H1 (cell line): ENCODE measurements at regions not wholly inside any gene's neighbourhood (a gene's known extent, or its start where the extent isn't known, plus 50 kb on each side); places are given as distances from the start of the nearest gene placed in this dataset.

ENCODE experiments used
- ATF3 ChIP-seq: IDR thresholded peaks from 2 replicates; pipeline ENCODE4 v1.6.1; 2011; ENCODE audit warnings: low read depth, mild to moderate bottlenecking, low read length; ENCODE audit not compliant: insufficient read depth
- CEBPB ChIP-seq: IDR thresholded peaks from 2 replicates; pipeline ENCODE4 v1.6.1; 2012; ENCODE audit warnings: low read depth, low read length
- CTBP2 ChIP-seq: IDR thresholded peaks from 2 replicates; pipeline ENCODE4 v1.7.0; 2011; ENCODE audit warnings: borderline replicate concordance, mild to moderate bottlenecking, moderate library complexity, mixed read lengths, low read length; ENCODE audit not compliant: insufficient read depth, insufficient read length
- CTCF ChIP-seq, 3 experiments: IDR thresholded peaks; 1 replicate in 2 of 3; 2 replicates in 1 of 3; pipeline versions ENCODE4 v1.5.1 to v1.6.1; 2011; ENCODE audit warnings: low read length in 3 of 3, mild to moderate bottlenecking in 3 of 3, inconsistent platforms in 2 of 3, low read depth in 1 of 3, moderate library complexity in 1 of 3; ENCODE audit not compliant: insufficient read depth in 1 of 3; ENCODE audit errors: control extremely low read depth in 1 of 3
- E2F6 ChIP-seq: IDR thresholded peaks from 2 replicates; pipeline ENCODE4 v1.6.1; 2012; ENCODE audit warnings: inconsistent platforms
- EP300 ChIP-seq, 2 experiments: IDR thresholded peaks; 1 replicate in 1 of 2; 2 replicates in 1 of 2; pipeline ENCODE4 v1.6.1; 2011 to 2012; ENCODE audit warnings: low read depth in 2 of 2, low read length in 2 of 2, mild to moderate bottlenecking in 2 of 2, borderline replicate concordance in 1 of 2, inconsistent platforms in 1 of 2, moderate library complexity in 1 of 2
- EZH2 ChIP-seq: fragments of 200-600 bp; sonication (generic); IDR thresholded peaks from 2 replicates; pipeline ENCODE4 v1.7.1; 2012; ENCODE audit warnings: low read depth, mild to moderate bottlenecking, moderate library complexity, low read length, inconsistent platforms; ENCODE audit not compliant: severe bottlenecking
- GABPA ChIP-seq: IDR thresholded peaks from 2 replicates; pipeline ENCODE4 v1.6.1; 2011; ENCODE audit warnings: mild to moderate bottlenecking, low read length, moderate library complexity, borderline replicate concordance; ENCODE audit not compliant: insufficient read depth
- JUND ChIP-seq: IDR thresholded peaks from 2 replicates; pipeline ENCODE4 v1.6.1; 2011; ENCODE audit warnings: mild to moderate bottlenecking, improper control_type of control experiment, low read length
- POLR2A ChIP-seq, 2 experiments: IDR thresholded peaks; 1 replicate in 1 of 2; 2 replicates in 1 of 2; pipeline ENCODE4 v1.6.1; 2011; ENCODE audit warnings: low read depth in 2 of 2, low read length in 2 of 2, mild to moderate bottlenecking in 2 of 2; ENCODE audit errors: control extremely low read depth in 1 of 2
- RAD21 ChIP-seq, 2 experiments: IDR thresholded peaks in 1 of 2; conservative IDR thresholded peaks in 1 of 2; 2 replicates each; pipeline ENCODE4 v1.6.1; 2011; ENCODE audit warnings: low read depth in 2 of 2, low read length in 2 of 2, improper control_type of control experiment in 1 of 2, inconsistent platforms in 1 of 2, mild to moderate bottlenecking in 1 of 2, moderate library complexity in 1 of 2
- RBBP5 ChIP-seq: IDR thresholded peaks from 2 replicates; pipeline ENCODE4 v1.7.1; 2012; ENCODE audit warnings: low read depth, mild to moderate bottlenecking, inconsistent platforms, low read length, moderate library complexity, borderline replicate concordance
- YY1 ChIP-seq: IDR thresholded peaks from 2 replicates; pipeline ENCODE4 v1.6.1; 2011; ENCODE audit warnings: low read depth, mild to moderate bottlenecking, low read length

- no peak for TF ChIP-seq JUND
- TF ChIP-seq EZH2, result no peak
- TF ChIP-seq CTCF (IDR thresholded peaks at IDR 0.05; ENCODE audit: control extremely low read depth in 1 of 3, insufficient read depth in 1 of 3, low read depth in 1 of 3, low read length in 3 of 3), result no peak
- no peak for TF ChIP-seq E2F6
- no peak for TF ChIP-seq CTBP2
- no peak for TF ChIP-seq YY1
- no peak for TF ChIP-seq RBBP5
- TF ChIP-seq RAD21 (IDR thresholded peaks at IDR 0.05 in 1 of 2, conservative IDR thresholded peaks at IDR 0.05 in 1 of 2; ENCODE audit: low read depth in 2 of 2, low read length in 2 of 2), result no peak
- no peak for TF ChIP-seq ATF3
- TF ChIP-seq POLR2A (IDR thresholded peaks at IDR 0.05; ENCODE audit: control extremely low read depth in 1 of 2, low read depth in 2 of 2, low read length in 2 of 2), result no peak
- TF ChIP-seq GABPA, result no peak
- no peak for TF ChIP-seq CEBPB
- no peak for TF ChIP-seq EP300 (IDR thresholded peaks at IDR 0.05; ENCODE audit: borderline replicate concordance in 1 of 2, low read depth in 2 of 2, low read length in 2 of 2)
Observed at GRCh38 chr17:79519601-79520000, 91.2 kb downstream of the RBFOX3 start.
